ENCODE measurements at regions not wholly inside any gene's neighbourhood (a gene's known extent, or its start where the extent isn't known, plus 50 kb on each side); places are given as distances from the start of the nearest gene placed in this dataset.
A peak's percentile ranks its signal among the peaks of the same experiment; 100 is the strongest.

DNA sequence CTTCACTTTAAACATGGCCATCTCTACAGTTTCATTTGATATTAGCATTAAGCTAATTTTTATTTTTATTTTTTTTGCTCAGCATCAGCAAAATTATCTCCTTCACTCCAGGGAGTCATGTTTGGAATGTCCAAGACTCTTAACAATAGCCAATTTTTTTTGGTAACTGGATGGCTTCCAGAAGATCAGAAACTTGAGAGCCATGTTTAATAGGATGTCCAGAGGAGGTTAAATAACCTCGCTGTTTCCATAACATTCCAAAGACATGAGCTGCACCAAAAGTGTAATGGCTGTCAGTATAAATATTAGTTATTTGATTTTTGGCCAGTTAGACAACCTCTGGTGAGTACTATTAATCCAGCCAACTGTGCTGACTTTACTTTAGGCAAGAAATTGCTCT lies 80.7 kb downstream of the DNTTIP2 start:
- Mint-ChIP-seq H3K4me3 (no peak overlapping the region), H3K9me3 (peaks cover 0 to 3% (median 0%) of the 10 kb centered on the region in 6 donors), H3K36me3 (no peaks in the 10 kb centered on the region), H3K27ac (no peak overlapping the region), H3K27me3 (ENCODE audit: low read depth in 3 of 3) (peaks cover 2 to 4% (median 2%) of the 10 kb centered on the region in 3 donors), H3K4me1 (no peaks in the 10 kb centered on the region)
- DNase-seq, result no peak

GRCh38 chr1:93784538-93784937 lies 94.5 kb downstream of the DNTTIP2 start:
- Mint-ChIP-seq H3K9me3 (peaks cover 0 to 12% (median 6%) of the 10 kb centered on the region in 6 donors), H3K27ac (no peak overlapping the region), H3K4me1 (no peaks in the 10 kb centered on the region), H3K27me3 (ENCODE audit: low read depth in 3 of 3) (peaks cover 0 to 3% (median 0%) of the 10 kb centered on the region in 3 donors), H3K4me3 (no peak overlapping the region), H3K36me3 (peaks cover 0 to 9% (median 3%) of the 10 kb centered on the region in 3 donors)
- DNase-seq, result no peak

DNA sequence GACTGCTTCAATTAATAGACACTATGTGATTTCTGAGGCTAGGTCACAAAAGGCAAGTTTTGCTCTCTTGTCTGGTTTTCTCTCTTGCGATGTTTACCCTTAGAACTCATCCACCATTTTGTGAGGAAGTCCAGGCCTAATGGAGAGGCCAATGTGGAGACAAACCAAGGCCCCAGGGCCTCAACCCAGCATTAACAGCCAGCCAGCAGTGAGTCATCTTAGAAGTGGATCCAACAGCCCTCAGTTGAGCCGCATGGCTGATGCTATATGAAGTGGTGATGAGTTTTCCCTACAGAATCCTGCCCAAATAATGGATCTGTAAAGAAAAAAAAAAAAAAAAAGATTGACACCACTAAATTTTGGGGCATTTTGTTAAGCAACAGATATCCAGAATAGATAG lies 95.1 kb downstream of the DNTTIP2 start:
- Mint-ChIP-seq H3K27me3 (ENCODE audit: low read depth in 3 of 3) (peaks cover 0 to 3% (median 0%) of the 10 kb centered on the region in 3 donors), H3K9me3 (peaks cover 0 to 8% (median 2%) of the 10 kb centered on the region in 6 donors), H3K4me1 (no peaks in the 10 kb centered on the region), H3K36me3 (peaks cover 0 to 5% (median 0%) of the 10 kb centered on the region in 3 donors), H3K27ac (no peak overlapping the region), H3K4me3 (no peak overlapping the region)
- DNase-seq, result no peak

DNA sequence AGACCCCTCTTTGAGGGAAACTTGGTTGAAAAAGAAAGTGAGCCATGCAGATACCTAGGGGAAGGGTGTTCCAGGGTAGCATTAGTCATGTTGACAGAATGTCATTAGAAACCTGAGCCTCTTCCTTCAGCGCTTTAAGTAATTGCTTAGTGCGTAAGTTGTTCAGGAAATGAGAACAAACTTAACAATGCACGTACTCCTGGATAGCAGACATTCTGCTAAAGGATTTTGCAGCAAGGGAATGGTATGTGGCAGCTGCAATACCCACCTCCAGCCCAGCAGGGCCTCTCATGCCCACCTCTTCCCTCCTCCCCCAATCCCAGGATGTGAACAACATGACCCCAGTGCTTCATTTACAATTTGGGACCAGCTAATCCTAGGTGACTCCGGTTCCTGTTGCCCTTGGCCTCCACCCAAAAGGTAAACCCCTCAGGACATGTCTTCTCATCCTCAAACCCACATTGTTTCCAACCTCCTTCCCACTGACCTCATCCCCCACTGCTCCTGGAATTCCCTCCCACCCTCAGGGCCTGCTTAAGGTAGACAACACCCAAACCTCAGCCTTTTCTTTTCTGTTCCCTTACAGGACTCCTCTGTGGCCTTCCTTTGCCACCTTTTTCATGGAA lies 98.0 kb upstream of the BCAR3 start:
- no peak for DNase-seq
- no peaks in the 10 kb centered on the region for H3K4me1 Mint-ChIP-seq
- H3K4me3 Mint-ChIP-seq, result no peak overlapping the region
- H3K9me3 Mint-ChIP-seq, result no peaks in the 10 kb centered on the region
- peaks cover 0 to 3% (median 0%) of the 10 kb centered on the region in 3 donors for H3K36me3 Mint-ChIP-seq
- H3K27me3 Mint-ChIP-seq (ENCODE audit: low read depth in 3 of 3), result peaks cover 0 to 3% (median 0%) of the 10 kb centered on the region in 3 donors
- no peak overlapping the region for H3K27ac Mint-ChIP-seq

DNA sequence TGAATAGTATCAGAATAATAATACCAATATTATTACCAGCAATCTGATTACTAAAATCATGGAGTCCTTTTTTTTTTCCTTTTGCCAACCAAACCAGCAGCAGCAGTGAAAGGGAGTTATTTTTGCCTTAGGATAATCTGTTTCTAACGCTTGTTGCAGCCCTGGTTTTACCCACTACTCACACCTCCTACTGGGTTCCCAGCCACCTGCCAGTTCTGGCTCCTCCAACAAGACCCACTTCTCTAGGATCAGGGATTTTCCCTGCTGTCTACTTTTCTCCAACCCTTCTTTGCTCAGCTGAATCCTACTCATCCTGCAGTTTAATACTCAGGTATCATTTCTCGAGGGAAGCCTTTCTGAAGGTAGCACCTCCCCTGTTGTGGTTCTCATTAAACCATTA lies 96.8 kb upstream of the BCAR3 start:
- Mint-ChIP-seq H3K27ac (no peak overlapping the region), H3K9me3 (no peaks in the 10 kb centered on the region), H3K36me3 (peaks cover 0 to 3% (median 0%) of the 10 kb centered on the region in 3 donors), H3K4me3 (no peak overlapping the region), H3K27me3 (ENCODE audit: low read depth in 3 of 3) (no peaks in the 10 kb centered on the region), H3K4me1 (no peaks in the 10 kb centered on the region)
- no peak for DNase-seq

- no peak for DNase-seq
- Mint-ChIP-seq H3K27ac (no peak overlapping the region), H3K4me1 (no peaks in the 10 kb centered on the region), H3K4me3 (no peak overlapping the region), H3K36me3 (peaks cover 0 to 3% (median 0%) of the 10 kb centered on the region in 3 donors), H3K27me3 (ENCODE audit: low read depth in 3 of 3) (no peaks in the 10 kb centered on the region), H3K9me3 (no peaks in the 10 kb centered on the region)
These were observed 95.6 kb upstream of the BCAR3 start for GRCh38 chr1:93777255-93777654.

DNA sequence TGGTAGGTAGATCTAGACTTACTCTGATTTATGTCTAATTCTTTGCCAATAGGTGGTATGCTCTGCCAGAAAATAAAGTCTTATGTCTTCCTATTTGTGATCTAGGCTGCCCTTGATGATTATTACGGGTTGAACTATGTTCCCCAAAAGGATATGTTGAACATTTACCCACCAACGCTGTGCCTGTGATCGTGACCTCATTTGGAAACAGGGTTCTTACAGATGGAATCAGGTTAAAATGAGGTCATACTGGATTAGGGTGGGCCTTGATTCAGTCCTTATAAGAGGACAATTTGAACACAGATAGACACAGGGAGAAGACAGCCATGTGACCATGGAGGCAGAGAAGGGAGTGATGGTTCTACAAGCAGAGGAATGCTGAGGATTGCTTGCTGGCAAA lies 95.1 kb upstream of the BCAR3 start:
- DNase-seq, result no peak
- no peak overlapping the region for H3K27ac Mint-ChIP-seq
- no peaks in the 10 kb centered on the region for H3K27me3 Mint-ChIP-seq (ENCODE audit: low read depth in 3 of 3)
- peaks cover 0 to 3% (median 0%) of the 10 kb centered on the region in 3 donors for H3K36me3 Mint-ChIP-seq
- H3K9me3 Mint-ChIP-seq, result no peaks in the 10 kb centered on the region
- H3K4me1 Mint-ChIP-seq, result no peaks in the 10 kb centered on the region
- H3K4me3 Mint-ChIP-seq, result no peak overlapping the region

GRCh38 chr1:93775224-93775623 lies 93.6 kb upstream of the BCAR3 start:
- Mint-ChIP-seq H3K27ac (no peak overlapping the region), H3K9me3 (no peaks in the 10 kb centered on the region), H3K27me3 (ENCODE audit: low read depth in 3 of 3) (no peaks in the 10 kb centered on the region), H3K4me3 (no peak overlapping the region), H3K4me1 (no peaks in the 10 kb centered on the region), H3K36me3 (peaks cover 0 to 3% (median 0%) of the 10 kb centered on the region in 3 donors)
- no peak for DNase-seq

DNA sequence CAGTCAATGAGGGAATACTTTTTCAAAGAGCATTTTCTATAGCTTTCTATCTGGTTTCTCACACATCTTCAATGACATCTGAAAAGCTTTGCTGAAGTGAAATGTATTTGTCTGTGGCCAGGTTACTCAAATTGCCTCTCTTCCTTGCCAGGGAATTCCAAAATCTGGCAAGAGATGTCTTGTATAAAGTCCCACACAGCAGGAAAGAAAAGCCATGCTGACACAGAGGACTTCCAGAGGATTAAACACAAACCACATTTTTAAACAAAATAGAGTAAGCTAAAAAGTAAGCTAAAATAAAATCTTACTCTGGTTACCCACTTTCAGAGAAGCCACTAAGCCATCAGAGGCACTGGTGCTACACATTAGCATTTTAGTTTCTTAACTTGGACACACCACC lies 93.1 kb upstream of the BCAR3 start:
- Mint-ChIP-seq H3K27me3 (ENCODE audit: low read depth in 3 of 3) (no peaks in the 10 kb centered on the region), H3K9me3 (no peaks in the 10 kb centered on the region), H3K4me3 (no peak overlapping the region), H3K4me1 (no peaks in the 10 kb centered on the region), H3K27ac (no peak overlapping the region), H3K36me3 (no peaks in the 10 kb centered on the region)
- DNase-seq, result no peak

- Mint-ChIP-seq H3K36me3 (no peaks in the 10 kb centered on the region), H3K27me3 (ENCODE audit: low read depth in 3 of 3) (no peaks in the 10 kb centered on the region), H3K9me3 (no peaks in the 10 kb centered on the region), H3K4me1 (peaks cover 2 to 3% of the 10 kb centered on the region in 2 donors), H3K27ac (no peak overlapping the region), H3K4me3 (no peak overlapping the region)
- no peak for DNase-seq
These were observed 91.6 kb upstream of the BCAR3 start for GRCh38 chr1:93773049-93773838.

DNA sequence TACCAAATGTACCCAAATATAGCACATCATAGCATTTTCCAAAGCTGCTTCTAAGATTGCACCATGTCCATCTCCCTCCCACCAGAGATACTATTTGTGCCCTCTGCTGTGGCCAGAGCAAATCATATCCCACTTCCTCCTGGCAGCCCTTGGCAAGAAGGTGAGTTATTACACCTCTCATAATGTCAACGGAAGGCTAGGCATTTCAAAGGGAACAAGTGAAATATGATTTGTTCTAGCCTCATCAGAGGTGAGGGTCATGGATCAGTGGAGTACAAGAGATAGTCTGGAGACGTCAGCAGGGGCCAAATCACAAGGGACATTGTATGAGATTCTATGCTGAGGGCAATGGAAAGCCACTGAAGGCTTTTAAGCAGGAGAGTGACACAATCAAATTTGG lies 90.2 kb upstream of the BCAR3 start:
- H3K36me3 Mint-ChIP-seq, result no peaks in the 10 kb centered on the region
- H3K27me3 Mint-ChIP-seq (ENCODE audit: low read depth in 3 of 3), result peaks cover 0 to 3% (median 0%) of the 10 kb centered on the region in 3 donors
- no peak overlapping the region for H3K27ac Mint-ChIP-seq
- H3K4me3 Mint-ChIP-seq, result no peak overlapping the region
- peaks cover 14 to 17% of the 10 kb centered on the region in 2 donors for H3K4me1 Mint-ChIP-seq
- no peak for DNase-seq
- H3K9me3 Mint-ChIP-seq, result no peaks in the 10 kb centered on the region

DNA sequence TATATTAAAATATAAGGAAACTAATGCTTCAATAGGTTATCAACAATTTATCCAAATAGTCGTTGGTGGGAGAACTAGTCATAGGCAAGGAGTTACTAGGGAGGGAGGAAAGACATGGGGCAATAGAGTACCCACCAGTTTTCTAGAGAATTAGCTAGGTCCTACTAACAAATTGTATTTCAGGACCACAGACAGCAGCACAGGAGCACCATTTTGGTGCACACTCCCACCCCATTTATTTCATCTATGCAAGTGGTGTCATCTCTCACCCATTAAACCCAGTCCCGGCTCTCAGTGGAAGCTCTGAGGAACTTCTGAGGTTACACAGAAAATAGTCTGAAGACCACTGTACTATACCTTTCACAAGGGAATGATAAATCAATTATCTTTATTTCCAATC lies 89.0 kb upstream of the BCAR3 start:
- Mint-ChIP-seq H3K27ac (no peak overlapping the region), H3K36me3 (no peaks in the 10 kb centered on the region), H3K4me3 (no peak overlapping the region), H3K9me3 (no peaks in the 10 kb centered on the region), H3K4me1 (peaks cover 24 to 29% of the 10 kb centered on the region in 2 donors), H3K27me3 (ENCODE audit: low read depth in 3 of 3) (peaks cover 0 to 3% (median 0%) of the 10 kb centered on the region in 3 donors)
- no peak for DNase-seq

DNA sequence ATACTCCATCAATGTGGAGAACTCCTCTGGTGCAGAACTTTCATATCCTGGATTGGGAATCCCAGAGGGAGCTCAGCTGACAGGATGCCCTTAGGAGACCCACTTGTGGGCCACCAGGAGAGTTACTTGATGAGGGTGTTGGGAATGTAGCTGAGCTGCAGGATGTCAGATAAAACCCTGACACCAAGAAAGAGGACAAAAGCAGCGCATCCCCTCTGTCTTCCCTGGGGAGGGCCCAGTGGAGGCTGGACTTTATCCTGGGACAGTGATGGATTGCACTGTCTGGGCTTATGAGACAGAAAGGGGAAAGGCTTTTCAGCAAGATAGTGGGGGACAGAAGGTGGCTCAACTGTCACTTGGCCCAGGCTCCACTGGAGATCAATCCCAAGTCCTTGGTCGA lies 88.1 kb upstream of the BCAR3 start:
- Mint-ChIP-seq H3K27ac (no peak overlapping the region), H3K4me3 (no peak overlapping the region), H3K27me3 (ENCODE audit: low read depth in 3 of 3) (peaks cover 0 to 3% (median 0%) of the 10 kb centered on the region in 3 donors), H3K4me1 (peaks cover 24 to 35% of the 10 kb centered on the region in 2 donors), H3K9me3 (no peaks in the 10 kb centered on the region), H3K36me3 (no peaks in the 10 kb centered on the region)
- DNase-seq, result no peak

GRCh38 chr1:93768380-93768863 lies 86.8 kb upstream of the BCAR3 start:
- Mint-ChIP-seq H3K36me3 (peaks cover 0 to 5% (median 0%) of the 10 kb centered on the region in 3 donors), H3K9me3 (no peaks in the 10 kb centered on the region), H3K27ac (peak overlapping the region in 3 of 6 donors; percentile 4 to 78 (median 29)), H3K4me3 (no peak overlapping the region), H3K27me3 (ENCODE audit: low read depth in 3 of 3) (peaks cover 0 to 3% (median 0%) of the 10 kb centered on the region in 3 donors), H3K4me1 (peaks cover 35 to 48% of the 10 kb centered on the region in 2 donors)
- DNase-seq, result no peak

Measured in immature natural killer cell (primary cell).